GM21367 (cell line): ENCODE measurements at regions not wholly inside any gene's neighbourhood (a gene's known extent, or its start where the extent isn't known, plus 50 kb on each side); places are given as distances from the start of the nearest gene placed in this dataset.

Source experiments
- ATAC-seq: cut with Tn5 transposase; IDR thresholded peaks from one replicate; pipeline ENCODE4 v1.9.1; 2021; ENCODE audit not compliant: unreplicated experiment

- no peak for ATAC-seq
Measured at GRCh38 chr11:133582750-133583149, 50.4 kb upstream of the OPCML start.

GRCh38 chr11:133582326-133582725 lies 50.0 kb upstream of the OPCML start:
- no peak for ATAC-seq
